Dermis microvascular lymphatic vessel endothelial cell (primary cell): ENCODE measurements at regions not wholly inside any gene's neighbourhood (a gene's known extent, or its start where the extent isn't known, plus 50 kb on each side); places are given as distances from the start of the nearest gene placed in this dataset.

Experiments used
- DNase-seq, 2 donors: peaks; one replicate each; pipeline versions ENCODE4 v3.0.0 to v3.0.0-alpha.2; 2010; ENCODE audit warnings: low read depth in 2 of 2

- no peak for DNase-seq
These were observed 119.9 kb upstream of the PIEZO2 start for GRCh38 chr18:11269257-11269656.

- DNase-seq = no peak
These were observed 119.4 kb upstream of the PIEZO2 start for GRCh38 chr18:11268741-11269233.

GRCh38 chr18:11268153-11268552 lies 118.8 kb upstream of the PIEZO2 start:
- DNase-seq = no peak

- DNase-seq = no peak
These were observed 117.6 kb upstream of the PIEZO2 start for GRCh38 chr18:11266781-11267480.

- DNase-seq = no peak
These were observed 112.1 kb upstream of the PIEZO2 start for GRCh38 chr18:11261486-11261885.

- DNase-seq = no peak
These were observed 111.6 kb upstream of the PIEZO2 start for GRCh38 chr18:11260961-11261461.

- DNase-seq = peak in 1 of 2 donors; percentile 9
These were observed 110.2 kb upstream of the PIEZO2 start for GRCh38 chr18:11259469-11260150.

- DNase-seq = no peak
These were observed 108.8 kb upstream of the PIEZO2 start for GRCh38 chr18:11258039-11258610.

GRCh38 chr18:11256251-11256650 lies 106.9 kb upstream of the PIEZO2 start:
- no peak for DNase-seq

GRCh38 chr18:11251891-11252270 lies 102.5 kb upstream of the PIEZO2 start:
- peak; percentile 89 to 97 for DNase-seq

- DNase-seq = peak; percentile 4 to 37
These were observed 102.0 kb upstream of the PIEZO2 start for GRCh38 chr18:11251229-11251890.

- DNase-seq = no peak
These were observed 100.0 kb upstream of the PIEZO2 start for GRCh38 chr18:11249391-11249790.

GRCh38 chr18:11247381-11247970 lies 98.1 kb upstream of the PIEZO2 start:
- DNase-seq = no peak

- no peak for DNase-seq
These were observed 97.3 kb upstream of the PIEZO2 start for GRCh38 chr18:11246495-11247300.

- no peak for DNase-seq
These were observed 96.5 kb upstream of the PIEZO2 start for GRCh38 chr18:11245879-11246278.

- no peak for DNase-seq
These were observed 88.1 kb upstream of the PIEZO2 start for GRCh38 chr18:11237484-11237883.

- no peak for DNase-seq
These were observed 87.7 kb upstream of the PIEZO2 start for GRCh38 chr18:11237066-11237465.

- DNase-seq = peak; percentile 28 to 74
These were observed 74.8 kb upstream of the PIEZO2 start for GRCh38 chr18:11224153-11224552.

GRCh38 chr18:11219571-11219970 lies 70.2 kb upstream of the PIEZO2 start:
- no peak for DNase-seq

GRCh38 chr18:11215216-11215615 lies 65.8 kb upstream of the PIEZO2 start:
- DNase-seq = no peak

GRCh38 chr18:11204020-11204419 lies 54.7 kb upstream of the PIEZO2 start:
- no peak for DNase-seq
